Stomach (tissue), 8 donors: ENCODE measurements at regions not wholly inside any gene's neighbourhood (a gene's known extent, or its start where the extent isn't known, plus 50 kb on each side); places are given as distances from the start of the nearest gene placed in this dataset.

ENCODE experiments used
- DNase-seq, 2 donors: peaks; one replicate each; pipeline versions ENCODE4 v3.0.0 to v3.0.0-alpha.2; 2013 to 2019
- H3K27ac ChIP-seq, 5 donors: fragments of 200-600 bp in 4 of 5; sonication (generic) in 4 of 5; one replicate each; pipeline ENCODE4 v1.5.1; 2013 to 2019; ENCODE audit warnings: mild to moderate bottlenecking in 1 of 5, moderate library complexity in 1 of 5
- H3K27me3 ChIP-seq, 3 donors: fragments of 200-600 bp; sonication (generic); one replicate each; pipeline ENCODE4 v1.5.1; 2017 to 2019; ENCODE audit warnings: mixed run types in 1 of 3
- H3K36me3 ChIP-seq, 4 donors: fragments of 200-600 bp; sonication (generic); 1 replicate in 3 of 4; 2 replicates in 1 of 4; pipeline ENCODE4 v1.5.1; 2016 to 2019
- H3K4me1 ChIP-seq, 4 donors: fragments of 200-600 bp; sonication (generic); one replicate each; pipeline ENCODE4 v1.5.1; 2016 to 2019
- H3K4me3 ChIP-seq, 4 donors: fragments of 200-600 bp; sonication (generic) in 3 of 4; one replicate each; pipeline ENCODE4 v1.5.1; 2016 to 2019; ENCODE audit warnings: mild to moderate bottlenecking in 1 of 4
- H3K9me3 ChIP-seq, 4 donors: fragments of 200-600 bp; sonication (generic); one replicate each; pipeline ENCODE4 v1.5.1; 2016 to 2019
- EP300 ChIP-seq: sonication (generic); formaldehyde crosslinking; IDR thresholded peaks from one replicate; pipeline ENCODE4 v1.6.1; 2017; ENCODE audit warnings: antibody characterized with exemption
- POLR2A ChIP-seq, 4 donors: fragments of 450-650 bp; IDR thresholded peaks; one replicate each; pipeline ENCODE4 v1.6.1; 2016; ENCODE audit warnings: antibody characterized with exemption in 4 of 4, control low read depth in 2 of 4, mild to moderate bottlenecking in 1 of 4, moderate library complexity in 1 of 4
- POLR2AphosphoS5 ChIP-seq, 3 donors: sonication (generic); formaldehyde crosslinking; IDR thresholded peaks; one replicate each; pipeline ENCODE4 v1.6.1; 2016; ENCODE audit warnings: antibody characterized with exemption in 3 of 3
- WGBS, 5 donors: extraction: QIAGEN DNeasy Blood & Tissue Kit in 3 of 5; methylation state at CpG; one replicate each; pipeline versions ENCODE4 v1.1.5 to v1.1.7; 2013 to 2018; 5-methylcytosine and 5-hydroxymethylcytosine counted together
- intact Hi-C: fragments of 100-400 bp; cut with DNase I; formaldehyde crosslinking; loops from one replicate; pipeline ENCODE4 v1.15.1; 2023; ENCODE audit warnings: low total_unique reads
- small RNA-seq, 4 donors: library from RNA; depleted of rRNA; stranded (forward); fragments of <200 nt; gene quantifications; one replicate each; pipeline ENCODE3, GENCODE V24; 2016
- TF ChIP-seq, protein P1 (sequence below), 7 experiments: fragments of 450-650 bp in 4 of 7; fragments of 200-600 bp in 3 of 7; sonication (generic) in 3 of 7; IDR thresholded peaks; one replicate each; pipeline ENCODE4 v1.5.1; 2016 to 2019; ENCODE audit warnings: antibody characterized with exemption in 7 of 7, control low read depth in 2 of 7, mild to moderate bottlenecking in 1 of 7
- donor health status: healthy with polysubstance abuse.
- donor health status: Bipolar disorder and iron deficiency.
- donor health status: healthy.

DNA sequence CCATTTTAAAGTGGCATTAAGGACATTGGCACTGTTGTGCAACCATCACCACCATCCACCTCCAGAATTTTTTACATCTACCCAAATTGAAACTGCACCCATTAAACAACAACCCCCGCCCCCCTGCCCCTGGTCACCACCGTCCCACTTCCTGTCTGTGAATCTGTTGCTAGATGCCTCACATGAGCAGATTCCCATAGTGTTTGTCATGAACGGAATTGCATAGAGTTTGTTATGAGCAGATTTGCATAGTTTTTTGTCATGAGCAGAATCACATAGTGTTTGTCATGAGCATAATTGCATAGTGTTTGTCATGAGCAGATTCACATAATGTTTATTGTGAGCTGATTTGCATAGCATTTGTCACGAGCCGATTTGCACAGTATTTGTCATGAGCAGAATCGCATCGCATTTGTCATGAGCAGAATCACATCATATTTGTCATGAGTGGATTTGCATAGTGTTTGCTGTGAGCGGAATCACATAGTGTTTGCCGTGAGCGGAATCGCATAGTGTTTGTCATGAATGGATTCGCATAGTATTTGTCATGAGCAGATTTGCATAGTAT lies 54.0 kb upstream of the GTF3A start:
- no peak for TF ChIP-seq POLR2AphosphoS5 (IDR thresholded peaks at IDR 0.05)
- TF ChIP-seq, protein P1, sequence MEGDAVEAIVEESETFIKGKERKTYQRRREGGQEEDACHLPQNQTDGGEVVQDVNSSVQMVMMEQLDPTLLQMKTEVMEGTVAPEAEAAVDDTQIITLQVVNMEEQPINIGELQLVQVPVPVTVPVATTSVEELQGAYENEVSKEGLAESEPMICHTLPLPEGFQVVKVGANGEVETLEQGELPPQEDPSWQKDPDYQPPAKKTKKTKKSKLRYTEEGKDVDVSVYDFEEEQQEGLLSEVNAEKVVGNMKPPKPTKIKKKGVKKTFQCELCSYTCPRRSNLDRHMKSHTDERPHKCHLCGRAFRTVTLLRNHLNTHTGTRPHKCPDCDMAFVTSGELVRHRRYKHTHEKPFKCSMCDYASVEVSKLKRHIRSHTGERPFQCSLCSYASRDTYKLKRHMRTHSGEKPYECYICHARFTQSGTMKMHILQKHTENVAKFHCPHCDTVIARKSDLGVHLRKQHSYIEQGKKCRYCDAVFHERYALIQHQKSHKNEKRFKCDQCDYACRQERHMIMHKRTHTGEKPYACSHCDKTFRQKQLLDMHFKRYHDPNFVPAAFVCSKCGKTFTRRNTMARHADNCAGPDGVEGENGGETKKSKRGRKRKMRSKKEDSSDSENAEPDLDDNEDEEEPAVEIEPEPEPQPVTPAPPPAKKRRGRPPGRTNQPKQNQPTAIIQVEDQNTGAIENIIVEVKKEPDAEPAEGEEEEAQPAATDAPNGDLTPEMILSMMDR (IDR thresholded peaks at IDR 0.05), result no peak
- no peak for TF ChIP-seq POLR2A (IDR thresholded peaks at IDR 0.05)
- TF ChIP-seq EP300, result no peak
- H3K4me1 ChIP-seq, result peaks cover 13 to 53% (median 27%) of the 10 kb centered on the region in 4 donors
- no peaks in the 10 kb centered on the region for H3K9me3 ChIP-seq
- no peaks in the 10 kb centered on the region for H3K36me3 ChIP-seq
- 88 to 94% (median 90%) methylated on average over 12 of the region's 12 CpGs for WGBS, 5 donors
- DNase-seq, result no peak
- intact Hi-C loops, result loop anchor here (5.0 to 10.0 kb wide), 2 partner anchors 457 to 614 kb away; partner anchors contain the start of gene URAD
- no peak overlapping the region for H3K27ac ChIP-seq
- no peak overlapping the region for H3K4me3 ChIP-seq
- peaks cover 0 to 17% (median 0%) of the 10 kb centered on the region in 3 donors for H3K27me3 ChIP-seq

DNA sequence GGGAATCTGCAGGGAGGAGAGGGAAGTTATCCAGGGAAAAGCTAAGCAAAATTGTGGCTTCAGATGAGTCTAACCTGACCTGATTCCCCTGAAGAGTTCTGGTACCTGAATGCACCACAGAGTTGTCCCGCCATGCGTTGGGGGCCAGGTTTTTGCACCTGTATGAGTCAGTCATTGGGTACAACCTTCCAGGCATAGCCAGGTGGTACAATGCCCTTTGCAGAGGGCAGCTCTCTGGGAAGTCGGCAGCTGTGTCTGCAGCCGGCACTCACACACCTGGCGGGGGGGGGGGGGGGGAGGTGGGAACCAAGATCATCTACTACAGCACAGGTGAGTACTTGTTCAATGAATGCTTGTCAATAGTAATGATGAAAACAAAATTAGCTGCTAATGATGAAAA lies 52.5 kb upstream of the GTF3A start:
- DNase-seq, result peak in 1 of 2 donors; percentile 51

DNA sequence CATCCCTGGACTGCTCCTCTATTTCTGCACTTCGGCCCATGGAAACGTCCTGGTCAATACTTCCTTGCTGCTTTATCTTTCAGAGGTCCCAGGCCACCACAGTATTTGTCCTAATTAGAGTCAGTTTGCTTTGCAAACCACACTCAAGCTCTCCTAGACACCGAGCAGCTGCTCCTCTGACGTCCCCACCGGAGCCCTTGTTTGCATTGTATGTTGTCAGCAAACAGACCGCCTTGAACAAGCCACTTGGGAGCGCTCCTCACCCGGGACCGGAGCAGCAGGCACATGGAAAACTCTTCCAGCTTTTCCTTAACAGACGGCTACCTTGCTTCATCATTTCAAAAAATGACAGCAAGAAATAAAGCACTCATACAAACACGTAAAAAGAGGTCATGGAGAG lies 51.5 kb upstream of the GTF3A start:
- no peak for TF ChIP-seq POLR2A (IDR thresholded peaks at IDR 0.05)
- TF ChIP-seq, protein P1 (IDR thresholded peaks at IDR 0.05), result peak in 2 of 7 experiments; percentile 21 to 30
- TF ChIP-seq POLR2AphosphoS5 (IDR thresholded peaks at IDR 0.05), result peak in 1 of 3 donors; percentile 52
- TF ChIP-seq EP300, result no peak
- Histone ChIP-seq H3K4me3 (no peak overlapping the region), H3K4me1 (peaks cover 9 to 49% (median 28%) of the 10 kb centered on the region in 4 donors), H3K27me3 (peaks cover 0 to 17% (median 0%) of the 10 kb centered on the region in 3 donors), H3K9me3 (no peaks in the 10 kb centered on the region), H3K27ac (peak overlapping the region in 1 of 5 donors; percentile 13), H3K36me3 (no peaks in the 10 kb centered on the region)
- intact Hi-C loops, result loop anchor here (5.0 to 10.0 kb wide), 2 partner anchors 454 to 612 kb away; partner anchors contain the start of gene URAD
- DNase-seq, result peak; percentile 80 to 89
- WGBS, 5 donors, result 8 to 20% (median 19%) methylated on average over 11 of the region's 11 CpGs

More for the DNA sequence above, 52.5 kb upstream of the GTF3A start:
- WGBS, 5 donors, result 45 to 81% (median 75%) methylated on average over 3 to 5 of the region's 5 CpGs
- Histone ChIP-seq H3K27me3 (peaks cover 0 to 17% (median 0%) of the 10 kb centered on the region in 3 donors), H3K9me3 (no peaks in the 10 kb centered on the region), H3K36me3 (no peaks in the 10 kb centered on the region), H3K27ac (no peak overlapping the region), H3K4me3 (no peak overlapping the region), H3K4me1 (peaks cover 13 to 58% (median 29%) of the 10 kb centered on the region in 4 donors)
- intact Hi-C loops, result loop anchor here (5.0 to 10.0 kb wide), 2 partner anchors 455 to 613 kb away; partner anchors contain the start of gene URAD
- TF ChIP-seq POLR2A (IDR thresholded peaks at IDR 0.05), result no peak
- no peak for TF ChIP-seq EP300
- TF ChIP-seq, protein P1 (IDR thresholded peaks at IDR 0.05), result no peak
- TF ChIP-seq POLR2AphosphoS5 (IDR thresholded peaks at IDR 0.05), result no peak

DNA sequence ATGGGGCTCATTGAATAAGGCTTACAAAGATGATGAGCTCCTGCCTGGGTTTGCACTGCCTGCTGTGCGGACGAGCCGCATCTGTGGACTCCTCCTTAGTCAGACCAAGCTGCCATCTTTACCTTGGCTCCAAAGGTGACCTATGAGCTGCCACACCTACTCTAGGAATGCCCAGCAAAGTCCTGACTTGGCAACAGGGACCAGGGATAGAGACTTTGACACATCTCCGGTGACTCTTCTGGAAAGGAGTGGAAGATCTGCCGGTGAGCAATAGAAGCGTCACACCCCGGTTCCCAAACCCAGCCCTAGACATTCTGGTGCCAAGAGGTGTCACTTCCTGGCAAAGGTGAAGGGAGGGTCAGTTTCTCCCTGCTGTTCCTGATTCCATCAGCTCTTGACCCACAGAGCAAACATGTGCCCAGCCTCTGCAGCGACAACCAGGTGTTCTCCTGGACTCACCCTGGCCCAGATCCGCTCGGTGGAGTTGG lies 50.2 kb upstream of the GTF3A start:
- 45 to 74% (median 59%) methylated on average over 8 to 10 of the region's 10 CpGs for WGBS, 5 donors
- intact Hi-C loops, result loop anchor here (5.0 to 10.0 kb wide), 2 partner anchors 453 to 611 kb away; partner anchors contain the start of gene URAD
- no peak for DNase-seq
- peaks cover 0 to 9% (median 0%) of the 10 kb centered on the region in 3 donors for H3K27me3 ChIP-seq
- peaks cover 5 to 38% (median 22%) of the 10 kb centered on the region in 4 donors for H3K4me1 ChIP-seq
- H3K4me3 ChIP-seq, result no peak overlapping the region
- no peaks in the 10 kb centered on the region for H3K36me3 ChIP-seq
- H3K9me3 ChIP-seq, result no peaks in the 10 kb centered on the region
- peak overlapping the region in 1 of 5 donors; percentile 2 for H3K27ac ChIP-seq
- no peak for TF ChIP-seq POLR2AphosphoS5 (IDR thresholded peaks at IDR 0.05)
- TF ChIP-seq, protein P1 (IDR thresholded peaks at IDR 0.05), result no peak
- no peak for TF ChIP-seq POLR2A (IDR thresholded peaks at IDR 0.05)
- TF ChIP-seq EP300, result no peak

Small RNA genes lying in the stretch of these regions (small RNA-seq; reads per million reads assigned to genes)
- 0 reads per million in 4 donors for gene RNU6-70P
